H1 (cell line): ENCODE measurements at regions not wholly inside any gene's neighbourhood (a gene's known extent, or its start where the extent isn't known, plus 50 kb on each side); places are given as distances from the start of the nearest gene placed in this dataset.

ENCODE experiments used
- CHD2 ChIP-seq: IDR thresholded peaks from 2 replicates; pipeline ENCODE4 v1.6.1; 2012; ENCODE audit warnings: low read length, improper control_type of control experiment
- CHD7 ChIP-seq: fragments of 300-600 bp; sonication (generic); IDR thresholded peaks from 2 replicates; pipeline ENCODE4 v1.7.1; 2012; ENCODE audit warnings: low read length, moderate library complexity, mild to moderate bottlenecking, inconsistent platforms; ENCODE audit not compliant: insufficient replicate concordance
- HDAC6 ChIP-seq: IDR thresholded peaks from one replicate; pipeline ENCODE4 v1.7.1; 2012; ENCODE audit warnings: low read depth, mild to moderate bottlenecking, inconsistent platforms, low read length, moderate library complexity
- SP4 ChIP-seq: IDR thresholded peaks from 2 replicates; pipeline ENCODE4 v1.6.1; 2012; ENCODE audit warnings: low read length, inconsistent platforms
- TF ChIP-seq, protein P1 (sequence below): IDR thresholded peaks from 2 replicates; pipeline ENCODE4 v1.6.1; 2012; ENCODE audit warnings: inconsistent platforms

GRCh38 chr9:73230251-73230650 is 78.6 kb downstream of the ANXA1 start (continued):
- TF ChIP-seq CHD7: no peak
- TF ChIP-seq SP4: no peak
- TF ChIP-seq HDAC6: no peak
- TF ChIP-seq, protein P1, sequence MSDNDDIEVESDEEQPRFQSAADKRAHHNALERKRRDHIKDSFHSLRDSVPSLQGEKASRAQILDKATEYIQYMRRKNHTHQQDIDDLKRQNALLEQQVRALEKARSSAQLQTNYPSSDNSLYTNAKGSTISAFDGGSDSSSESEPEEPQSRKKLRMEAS: no peak
- TF ChIP-seq CHD2: no peak
